ENCODE measurements at regions not wholly inside any gene's neighbourhood (a gene's known extent, or its start where the extent isn't known, plus 50 kb on each side); places are given as distances from the start of the nearest gene placed in this dataset.

GRCh38 chr10:124265776-124266467 is 152.8 kb downstream of the OAT start:
- intact Hi-C loops (cut with micrococcal nuclease) = no loop called here

GRCh38 chr10:124265391-124265745 is 153.4 kb downstream of the OAT start:
- intact Hi-C loops (cut with micrococcal nuclease) = no loop called here

DNA sequence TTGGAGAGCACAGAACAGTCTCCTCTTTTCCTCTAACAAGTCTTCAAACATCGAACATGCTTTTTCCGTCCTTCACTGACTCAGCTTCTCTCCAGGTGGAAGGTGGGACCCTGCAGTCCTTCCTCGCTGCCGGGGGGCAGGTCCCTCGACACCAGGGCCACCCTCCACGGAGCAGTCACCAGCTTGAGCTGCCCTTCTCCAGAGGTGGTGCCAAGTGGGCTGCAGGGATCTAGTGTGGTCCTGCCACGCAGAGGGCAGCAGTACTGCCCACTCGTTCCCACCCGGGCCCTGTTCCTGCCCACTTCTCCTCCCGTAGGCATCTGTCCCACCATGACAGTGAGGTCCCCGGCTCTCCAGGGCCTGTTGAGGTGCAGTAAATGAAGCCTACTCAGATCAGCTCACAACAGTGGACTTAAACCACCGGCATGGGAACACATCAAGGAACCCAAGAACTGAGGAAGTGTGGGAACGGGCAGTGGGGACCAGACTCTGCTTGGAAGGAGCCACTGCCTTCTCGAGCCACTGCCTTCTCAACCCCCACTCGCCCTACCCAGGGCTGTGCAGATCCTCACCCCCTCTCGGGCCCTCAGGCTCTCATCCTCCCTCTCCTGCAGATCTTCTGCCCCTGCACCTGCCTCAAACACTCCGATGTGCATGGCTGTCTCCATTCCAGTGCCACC is 153.9 kb downstream of the OAT start:
- intact Hi-C loops (cut with micrococcal nuclease) = no loop called here

- intact Hi-C loops (cut with micrococcal nuclease) = no loop called here
Observed at GRCh38 chr10:124264271-124264670, 154.5 kb downstream of the OAT start.

- intact Hi-C loops (cut with micrococcal nuclease) = loop anchor here (2.0 kb wide), 1 partner anchor 269 kb away; no protein-coding TSS in a partner anchor
Observed at GRCh38 chr10:124263726-124264125, 155.0 kb downstream of the OAT start.

- intact Hi-C loops (cut with micrococcal nuclease) = loop anchor here (2.0 kb wide), 1 partner anchor 268 kb away; no protein-coding TSS in a partner anchor
Observed at GRCh38 chr10:124262971-124263370, 155.8 kb downstream of the OAT start.

GRCh38 chr10:124262234-124262865 is 156.4 kb downstream of the OAT start:
- intact Hi-C loops (cut with micrococcal nuclease) = loop anchor here (2.0 kb wide), 1 partner anchor 268 kb away; no protein-coding TSS in a partner anchor

GRCh38 chr10:124259139-124259825 is 159.4 kb downstream of the OAT start:
- intact Hi-C loops (cut with micrococcal nuclease) = loop anchor here (1.0 kb wide), 1 partner anchor 130 kb away; no protein-coding TSS in a partner anchor

DNA sequence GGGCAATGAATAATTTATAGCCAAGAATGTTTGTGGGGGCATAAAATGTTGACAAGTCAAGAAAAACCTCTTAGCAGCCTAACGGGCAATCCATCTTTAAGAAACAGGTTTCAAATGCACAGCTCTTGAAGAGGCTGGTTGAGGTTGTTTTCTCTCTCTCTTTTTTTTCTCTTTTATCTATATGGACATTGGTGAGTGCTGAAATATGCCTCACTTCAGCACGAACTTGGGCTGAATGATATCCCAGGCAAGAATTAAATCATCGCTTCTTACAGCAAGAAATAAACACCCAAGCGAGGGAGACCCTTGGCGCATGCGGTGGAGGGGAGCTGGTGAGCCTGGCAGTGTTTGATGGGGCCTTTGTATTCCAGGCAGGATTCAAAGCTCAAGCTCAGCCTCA is 160.9 kb downstream of the OAT start:
- intact Hi-C loops (cut with micrococcal nuclease) = no loop called here

DNA sequence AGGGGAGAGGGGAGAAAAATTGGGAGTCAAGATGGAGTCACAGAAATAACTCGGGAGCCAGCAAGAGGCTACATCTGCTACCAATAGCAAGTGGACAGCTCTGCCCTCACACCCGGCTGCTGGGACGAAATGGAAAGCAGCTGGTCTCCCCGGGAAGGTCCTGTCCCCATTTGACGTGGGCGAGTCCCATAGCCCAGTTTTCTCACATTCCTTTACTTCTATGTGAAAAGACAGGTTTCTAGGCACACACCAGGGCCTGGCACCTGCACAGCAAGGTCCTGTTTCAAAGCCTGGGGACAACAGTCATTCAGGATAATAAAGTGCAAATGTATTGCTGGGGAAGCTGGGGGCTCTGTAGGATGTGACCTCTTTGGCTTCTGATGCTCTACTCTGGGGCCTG is 162.6 kb downstream of the OAT start:
- intact Hi-C loops (cut with micrococcal nuclease) = no loop called here

DNA sequence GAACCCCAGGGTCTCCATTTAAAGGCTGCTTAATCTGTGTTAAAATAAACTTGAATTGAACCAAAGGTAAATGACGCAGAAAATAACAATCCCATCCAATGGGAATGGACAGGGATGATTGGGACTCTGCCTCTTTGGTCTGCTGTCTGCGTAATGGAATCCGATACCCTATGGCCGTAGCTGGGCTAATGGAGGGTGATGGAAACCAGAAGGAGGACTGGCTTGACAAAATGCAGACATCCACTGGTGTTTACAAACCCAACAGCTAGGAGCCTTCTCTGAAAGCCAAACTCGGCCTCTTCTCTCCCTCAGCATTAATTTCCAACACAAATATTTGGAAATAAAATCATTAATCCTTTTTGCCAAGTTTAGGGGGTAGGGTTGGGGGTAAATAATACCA is 162.2 kb upstream of the CHST15 start:
- intact Hi-C loops (cut with micrococcal nuclease) = no loop called here

DNA sequence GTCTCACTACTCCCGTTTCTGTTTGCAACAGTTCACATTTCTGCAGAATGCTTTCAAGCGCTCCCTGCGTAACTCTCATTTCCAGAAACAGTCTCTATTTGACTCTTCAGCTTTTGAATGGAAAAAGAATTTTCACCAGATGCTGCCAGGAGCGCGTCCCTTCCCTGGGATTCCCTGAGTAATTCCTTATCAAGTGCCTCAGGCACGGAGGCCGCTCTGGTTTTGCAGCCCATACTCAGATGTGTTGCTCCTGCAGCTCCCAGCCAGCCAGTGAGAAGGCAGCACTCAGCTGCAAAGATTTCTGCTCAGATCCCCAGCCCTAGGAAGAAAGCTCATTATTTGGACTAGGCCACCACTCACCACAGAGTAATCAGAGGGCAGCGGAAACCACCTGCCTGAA is 161.1 kb upstream of the CHST15 start:
- intact Hi-C loops (cut with micrococcal nuclease) = no loop called here

GRCh38 chr10:124253006-124253405 is 159.6 kb upstream of the CHST15 start:
- intact Hi-C loops (cut with micrococcal nuclease) = no loop called here

DNA sequence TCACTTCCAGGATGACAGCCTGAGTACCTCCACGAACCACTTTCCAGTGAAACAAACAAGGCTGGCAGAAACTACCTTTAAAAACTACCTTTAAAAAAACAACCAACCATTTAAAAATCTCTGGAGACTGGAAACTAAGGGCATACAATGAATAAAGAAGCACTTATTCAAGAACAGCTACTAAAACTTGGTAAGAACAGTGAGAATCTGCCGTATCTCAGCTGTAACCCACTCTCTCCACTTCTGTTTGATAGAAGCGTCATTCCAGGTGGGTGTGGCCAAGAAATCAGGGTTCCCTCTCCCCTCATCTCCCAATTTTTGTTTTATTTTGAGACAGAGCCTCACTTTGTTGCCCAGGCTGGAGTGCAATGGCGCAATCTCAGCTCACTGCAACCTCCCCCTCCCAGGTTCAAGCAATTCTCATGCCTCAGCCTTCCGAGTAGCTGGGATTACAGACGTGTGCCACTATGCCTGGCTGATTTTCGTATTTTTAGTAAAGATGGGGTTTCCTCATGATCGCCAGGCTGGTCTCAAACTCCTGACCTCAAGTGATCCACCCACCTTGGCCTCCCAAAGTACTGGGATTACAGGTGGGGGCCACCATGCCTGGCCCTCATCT is 158.8 kb upstream of the CHST15 start:
- intact Hi-C loops (cut with micrococcal nuclease) = no loop called here

DNA sequence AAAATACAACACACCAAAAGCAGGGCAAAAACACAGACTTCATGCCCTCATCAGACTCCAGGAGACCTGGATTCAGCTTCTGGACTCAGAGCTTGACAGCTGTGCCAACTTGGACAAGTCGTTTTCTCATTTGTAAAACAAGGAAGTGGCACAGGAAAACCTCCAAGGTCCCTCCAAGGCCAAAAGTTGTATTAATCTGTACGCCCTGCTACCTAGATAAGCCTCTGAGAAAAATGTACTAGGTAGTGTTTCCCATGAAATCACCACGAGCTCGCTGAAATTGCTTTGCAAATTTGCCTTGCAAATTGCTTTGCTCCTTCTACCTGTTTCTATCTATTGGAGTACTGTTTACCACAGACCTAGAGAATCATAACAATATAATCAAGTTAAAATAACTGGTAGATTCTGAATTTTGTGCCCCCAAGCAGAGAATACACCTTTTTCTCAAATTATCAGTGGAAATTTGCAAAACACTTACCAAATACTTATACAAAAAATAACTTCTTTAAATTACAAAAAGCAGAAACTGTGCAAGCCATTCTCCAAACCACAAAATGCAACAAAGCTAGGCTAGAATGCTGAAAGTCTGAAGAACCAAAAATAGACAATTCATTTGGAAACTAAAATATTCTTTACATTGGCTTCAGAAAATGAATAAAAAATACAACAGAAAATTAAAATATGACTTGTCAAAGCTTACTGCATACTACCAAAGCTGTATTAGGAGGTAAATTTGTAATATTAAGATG is 158.1 kb upstream of the CHST15 start:
- intact Hi-C loops (cut with micrococcal nuclease) = no loop called here

DNA sequence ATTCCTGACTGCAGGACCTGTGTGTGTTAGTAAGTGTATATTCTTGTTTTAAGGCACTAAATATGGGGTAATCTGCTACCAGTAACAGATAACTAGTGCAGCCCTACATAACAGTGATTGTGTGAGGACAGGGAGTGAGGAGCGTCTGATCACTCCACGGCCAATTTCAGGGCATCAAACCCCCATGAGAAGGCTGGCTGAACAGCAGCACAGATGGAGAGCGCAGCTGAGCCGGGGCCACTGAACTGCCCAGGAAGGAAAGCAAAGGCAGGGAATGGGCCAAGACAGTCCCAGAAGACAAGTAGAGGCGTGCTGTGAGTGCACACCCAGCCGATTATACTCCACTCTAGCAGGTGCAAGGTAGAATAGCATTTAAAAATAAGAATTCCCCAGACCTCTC is 157.1 kb upstream of the CHST15 start:
- intact Hi-C loops (cut with micrococcal nuclease) = no loop called here

DNA sequence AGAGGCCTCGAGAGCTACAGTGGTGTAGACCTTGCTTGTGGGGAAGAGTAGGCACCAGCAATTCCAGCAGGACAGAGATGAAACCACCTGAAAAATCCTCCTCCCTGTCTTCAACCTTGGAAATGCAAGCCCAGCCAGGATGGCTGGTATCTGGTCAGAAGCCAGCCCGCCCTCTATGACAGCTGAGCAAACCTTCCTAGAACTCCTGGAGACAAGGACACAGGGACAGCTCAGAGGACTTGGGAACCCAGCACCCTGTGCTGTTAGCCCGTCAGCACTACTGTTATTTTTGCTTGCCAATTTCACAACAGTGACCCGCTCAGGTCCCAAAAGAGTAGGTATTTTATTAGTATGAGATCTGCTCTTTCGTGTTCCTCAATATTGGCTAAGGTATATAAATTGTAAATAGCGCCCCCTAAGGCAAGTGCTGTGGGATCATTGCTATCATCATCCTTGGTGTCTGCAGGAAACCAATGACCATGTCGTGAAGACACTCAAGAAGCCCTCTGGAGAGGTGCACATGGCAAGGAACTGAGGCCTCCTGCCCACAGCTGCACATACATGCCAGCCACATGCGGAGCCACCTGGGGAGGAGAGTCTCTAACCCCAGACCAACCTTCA is 156.5 kb upstream of the CHST15 start:
- intact Hi-C loops (cut with micrococcal nuclease) = no loop called here

DNA sequence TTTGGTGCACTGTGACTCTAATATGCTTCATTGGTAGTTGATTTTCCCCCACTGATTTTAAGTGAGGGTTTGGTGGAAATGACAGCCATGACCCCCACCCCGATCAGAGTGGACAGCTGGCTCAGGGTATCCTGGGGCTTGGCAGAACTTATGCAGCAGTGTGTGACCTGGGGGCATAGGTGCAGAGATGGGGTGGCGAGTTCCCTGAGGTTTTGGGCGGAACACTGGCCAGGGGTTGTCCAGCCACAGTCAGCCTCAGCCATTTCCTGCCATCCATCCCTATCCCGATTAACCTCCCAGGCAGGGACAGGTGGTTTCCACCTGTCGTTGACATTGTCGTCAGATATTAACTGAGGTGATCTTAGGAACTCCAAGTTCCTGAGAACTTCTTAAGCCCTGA is 155.8 kb upstream of the CHST15 start:
- intact Hi-C loops (cut with micrococcal nuclease) = no loop called here

DNA sequence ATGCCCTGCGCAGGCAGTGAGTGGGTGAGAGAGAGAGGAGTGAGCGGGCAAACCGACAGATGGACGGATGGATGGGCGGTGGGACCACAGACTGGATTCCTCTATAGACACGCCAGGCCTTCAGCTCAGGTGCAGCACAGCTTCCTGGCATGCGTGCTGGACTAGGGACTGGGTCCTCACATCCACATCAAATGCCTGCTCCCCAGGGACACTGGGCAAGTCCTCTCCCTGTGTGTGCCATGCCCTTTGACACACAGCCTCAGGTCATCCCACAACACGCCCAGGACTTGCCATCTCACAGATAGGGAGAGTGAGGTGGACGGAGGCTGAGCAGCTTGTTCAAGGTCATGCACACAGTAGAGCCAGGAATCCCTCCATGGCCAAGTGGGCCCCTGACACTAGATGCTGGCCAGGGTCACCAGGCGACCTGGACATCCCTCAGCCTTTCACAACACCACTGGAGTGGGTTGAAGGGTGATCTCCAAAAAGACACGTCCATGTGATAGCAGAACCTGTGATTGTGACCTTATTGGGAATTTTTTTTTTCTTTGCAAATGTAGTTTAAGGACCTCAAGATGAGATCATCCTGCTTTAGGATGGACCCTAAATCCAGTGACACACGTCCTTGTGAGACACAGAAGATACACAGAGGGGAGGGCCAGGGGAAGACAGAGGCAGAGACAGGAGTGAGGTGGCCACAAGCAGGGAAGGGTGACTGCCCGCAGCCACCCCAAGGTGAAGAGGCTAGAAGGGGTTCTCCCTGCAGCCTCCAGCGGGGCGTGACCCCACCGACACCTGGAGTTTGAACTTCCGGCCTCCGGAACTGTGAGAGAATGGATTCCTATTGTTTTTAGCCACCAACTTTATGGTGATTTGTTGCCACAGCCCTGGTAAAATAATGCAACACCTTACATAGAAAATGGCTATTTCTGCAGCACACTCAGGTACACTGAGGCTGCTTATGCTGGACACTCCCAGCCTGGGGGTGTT is 155.0 kb upstream of the CHST15 start:
- intact Hi-C loops (cut with micrococcal nuclease) = no loop called here

Data from T-helper 1 cell treated with Interleukin-12 subunit alpha and Interleukin-12 subunit beta and Interleukin-4 antibody, amounts not matched to agents 30 ng/mL and 1 ng/mL, for 36 hours (primary cell).